MCF 10A (cell line): ENCODE measurements at regions not wholly inside any gene's neighbourhood (a gene's known extent, or its start where the extent isn't known, plus 50 kb on each side); places are given as distances from the start of the nearest gene placed in this dataset.
"Not testable (repeated sequence)": the region's sequence is repeated elsewhere in the genome, so short reads cannot be mapped to it uniquely, and the experiment has no call there.

Source experiments
- BruUV-seq: library from RNA; stranded (reverse); fragments of 400-500 nt; replicated peaks from 2 replicates; lab custom pipeline; 2021; lab: Mats Ljungman, UMichigan
- CTCF ChIA-PET: fragments of 300-600 bp; sonication (Branson Sonifier 250); formaldehyde crosslinking; extraction: SDS; loops from one replicate; lab custom pipeline; 2021; ENCODE audit warnings: antibody characterized with exemption, inconsistent platforms; lab: Yijun Ruan, JAX
- POLR2A ChIA-PET: fragments of 300-600, 350-650 bp; sonication (Branson Sonifier 250); formaldehyde crosslinking; extraction: SDS; loops from one replicate; lab custom pipeline; 2020; ENCODE audit warnings: antibody characterized with exemption, inconsistent platforms; lab: Yijun Ruan, JAX
- DNase-seq: peaks from one replicate; pipeline ENCODE4 v3.0.0-alpha.2; 2018; ENCODE audit not compliant: unreplicated experiment
- H3K27ac Mint-ChIP-seq: one replicate; pipeline ENCODE4 v1.8.0; 2022; ENCODE audit warnings: mild to moderate bottlenecking, low read depth, mixed read lengths; ENCODE audit not compliant: unreplicated experiment
- H3K27me3 Mint-ChIP-seq: one replicate; pipeline ENCODE4 v1.8.0; 2022; ENCODE audit warnings: mixed read lengths; ENCODE audit not compliant: insufficient read depth, unreplicated experiment
- H3K36me3 Mint-ChIP-seq: one replicate; pipeline ENCODE4 v1.8.0; 2022; ENCODE audit warnings: mild to moderate bottlenecking, moderate library complexity, mixed read lengths; ENCODE audit not compliant: insufficient read depth, unreplicated experiment
- H3K4me1 Mint-ChIP-seq: one replicate; pipeline ENCODE4 v1.8.0; 2022; ENCODE audit warnings: mixed read lengths; ENCODE audit not compliant: insufficient read depth, unreplicated experiment
- H3K4me3 Mint-ChIP-seq: one replicate; pipeline ENCODE4 v1.8.0; 2022; ENCODE audit warnings: mild to moderate bottlenecking, moderate library complexity, mixed read lengths; ENCODE audit not compliant: unreplicated experiment
- H3K9me3 Mint-ChIP-seq: one replicate; pipeline ENCODE4 v1.8.0; 2022; ENCODE audit warnings: mixed read lengths; ENCODE audit not compliant: unreplicated experiment
- intact Hi-C: fragments of 100-400 bp; cut with micrococcal nuclease; formaldehyde crosslinking; loops from 2 replicates; pipeline ENCODE4 v1.14.1; 2022
- TF ChIP-seq, protein P1 (sequence below): fragments of 200-600 bp; IDR thresholded peaks from one replicate; pipeline ENCODE4 v1.8.0; 2022; ENCODE audit warnings: antibody characterized with exemption, mild to moderate bottlenecking; ENCODE audit not compliant: unreplicated experiment

DNA sequence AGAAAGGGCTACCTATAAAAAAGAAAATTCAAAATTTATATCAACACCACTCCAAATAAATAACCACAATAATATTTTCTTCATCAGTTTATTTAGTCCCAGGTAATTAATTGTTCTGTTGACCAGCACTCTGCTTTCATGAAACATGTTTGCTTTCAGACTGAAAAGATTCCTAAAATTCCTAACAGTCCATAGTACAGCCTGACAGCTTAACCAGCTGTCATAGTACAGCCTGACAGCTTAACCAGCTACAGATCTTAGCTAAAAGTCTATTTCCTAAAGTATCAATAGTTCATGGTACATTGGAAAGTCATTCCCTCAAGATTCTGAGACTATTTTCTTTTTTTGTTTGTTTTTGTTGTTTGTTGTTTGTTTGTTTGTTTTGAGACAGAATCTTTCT is 144.1 kb upstream of the DDX53 start:
- H3K9me3 Mint-ChIP-seq, result no peaks in the 10 kb centered on the region

DNA sequence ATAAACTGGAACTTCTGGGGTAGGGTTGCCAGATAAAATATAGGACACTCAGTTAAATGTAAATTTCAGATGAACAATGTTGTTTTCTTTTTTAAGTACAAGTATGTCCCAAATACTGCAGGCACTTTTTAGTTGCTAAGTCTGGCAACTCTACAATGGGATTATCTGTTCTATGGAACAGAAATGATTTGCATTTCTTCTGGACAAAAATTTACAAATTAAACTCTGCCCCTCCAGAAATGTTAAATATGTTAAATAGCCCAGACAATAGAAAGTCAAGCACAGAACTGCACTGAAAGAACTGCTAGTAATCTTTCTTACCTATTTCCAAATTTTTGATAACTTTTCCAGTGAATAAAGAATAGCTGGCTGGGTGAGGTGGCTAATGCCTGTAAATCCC is 140.1 kb upstream of the DDX53 start:
- TF ChIP-seq, protein P1, sequence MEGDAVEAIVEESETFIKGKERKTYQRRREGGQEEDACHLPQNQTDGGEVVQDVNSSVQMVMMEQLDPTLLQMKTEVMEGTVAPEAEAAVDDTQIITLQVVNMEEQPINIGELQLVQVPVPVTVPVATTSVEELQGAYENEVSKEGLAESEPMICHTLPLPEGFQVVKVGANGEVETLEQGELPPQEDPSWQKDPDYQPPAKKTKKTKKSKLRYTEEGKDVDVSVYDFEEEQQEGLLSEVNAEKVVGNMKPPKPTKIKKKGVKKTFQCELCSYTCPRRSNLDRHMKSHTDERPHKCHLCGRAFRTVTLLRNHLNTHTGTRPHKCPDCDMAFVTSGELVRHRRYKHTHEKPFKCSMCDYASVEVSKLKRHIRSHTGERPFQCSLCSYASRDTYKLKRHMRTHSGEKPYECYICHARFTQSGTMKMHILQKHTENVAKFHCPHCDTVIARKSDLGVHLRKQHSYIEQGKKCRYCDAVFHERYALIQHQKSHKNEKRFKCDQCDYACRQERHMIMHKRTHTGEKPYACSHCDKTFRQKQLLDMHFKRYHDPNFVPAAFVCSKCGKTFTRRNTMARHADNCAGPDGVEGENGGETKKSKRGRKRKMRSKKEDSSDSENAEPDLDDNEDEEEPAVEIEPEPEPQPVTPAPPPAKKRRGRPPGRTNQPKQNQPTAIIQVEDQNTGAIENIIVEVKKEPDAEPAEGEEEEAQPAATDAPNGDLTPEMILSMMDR, result no peak
- no peaks in the 10 kb centered on the region for H3K36me3 Mint-ChIP-seq
- POLR2A ChIA-PET, result no interaction called here
- no peak overlapping the region for H3K27ac Mint-ChIP-seq
- DNase-seq, result no peak
- no peaks in the 10 kb centered on the region for H3K4me1 Mint-ChIP-seq
- H3K27me3 Mint-ChIP-seq, result peaks cover 50% of the 10 kb centered on the region
- CTCF ChIA-PET, result no interaction called here
- intact Hi-C loops, result no loop called here
- no peaks in the 10 kb centered on the region for H3K9me3 Mint-ChIP-seq
- no peak overlapping the region for H3K4me3 Mint-ChIP-seq
- no TSS peak for BruUV-seq

More for the DNA sequence above, 144.1 kb upstream of the DDX53 start:
- POLR2A ChIA-PET, result no interaction called here
- Mint-ChIP-seq H3K27me3 (peaks cover 59% of the 10 kb centered on the region), H3K4me3 (no peak overlapping the region), H3K27ac (no peak overlapping the region), H3K4me1 (no peaks in the 10 kb centered on the region), H3K36me3 (no peaks in the 10 kb centered on the region)
- TF ChIP-seq, protein P1, result no peak
- intact Hi-C loops, result no loop called here
- DNase-seq, result no peak
- BruUV-seq, result no TSS peak
- CTCF ChIA-PET, result no interaction called here

DNA sequence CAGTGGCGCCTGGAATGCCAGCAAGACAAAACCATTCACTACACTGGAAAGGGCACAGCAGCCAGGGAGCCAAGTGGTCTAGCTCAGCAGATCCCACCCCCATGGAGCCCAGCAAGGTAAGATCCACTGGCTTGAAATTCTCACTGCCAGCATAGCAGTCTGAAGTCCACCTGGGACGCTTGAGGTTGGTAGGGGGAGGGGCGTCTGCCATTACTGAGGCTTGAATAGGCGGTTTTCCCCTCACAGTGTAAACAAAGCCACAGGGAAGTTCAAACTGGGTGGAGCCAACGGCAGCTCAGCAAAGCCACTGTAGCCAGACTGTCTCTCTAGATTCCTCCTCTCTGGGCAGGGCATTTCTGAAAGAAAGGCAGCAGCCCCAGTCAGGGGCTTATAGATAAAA is 133.0 kb upstream of the DDX53 start:
- POLR2A ChIA-PET, BruUV-seq, H3K27ac Mint-ChIP-seq, H3K36me3 Mint-ChIP-seq, H3K4me1 Mint-ChIP-seq, DNase-seq, intact Hi-C loops, H3K4me3 Mint-ChIP-seq: not testable (repeated sequence)
- peaks cover 22% of the 10 kb centered on the region for H3K9me3 Mint-ChIP-seq
- H3K27me3 Mint-ChIP-seq, result peaks cover 18% of the 10 kb centered on the region
- CTCF ChIA-PET, result interaction anchor here (0.6 kb wide), 1 partner anchor 806 kb away, joined by 3 read pairs; no protein-coding TSS in a partner anchor

DNA sequence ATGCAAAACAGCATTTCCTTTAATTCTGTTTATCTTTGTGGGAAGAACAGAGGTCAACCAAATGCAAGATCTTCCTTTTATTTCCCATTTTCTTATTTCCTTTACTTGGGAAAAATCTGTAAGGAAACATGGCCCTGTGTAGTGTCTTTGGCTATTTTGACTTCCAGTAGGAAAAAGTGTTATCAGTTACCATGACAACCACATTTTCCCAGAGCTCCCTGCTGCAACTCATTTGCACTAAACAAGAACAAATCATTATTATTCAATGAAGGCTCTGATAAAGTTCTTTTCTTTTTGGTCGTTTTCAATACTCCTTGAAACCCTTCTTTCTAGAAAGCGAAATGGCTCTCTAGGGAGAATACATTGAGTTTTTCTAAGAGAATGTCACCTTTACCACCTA is 117.2 kb upstream of the DDX53 start:
- no TSS peak for BruUV-seq
- Mint-ChIP-seq H3K4me1 (no peaks in the 10 kb centered on the region), H3K36me3 (no peaks in the 10 kb centered on the region), H3K27me3 (peaks cover 58% of the 10 kb centered on the region), H3K4me3 (no peak overlapping the region), H3K27ac (no peak overlapping the region), H3K9me3 (no peaks in the 10 kb centered on the region)
- intact Hi-C loops, result no loop called here
- ChIA-PET CTCF (no interaction called here), POLR2A (no interaction called here)
- TF ChIP-seq, protein P1, result no peak
- DNase-seq, result no peak

DNA sequence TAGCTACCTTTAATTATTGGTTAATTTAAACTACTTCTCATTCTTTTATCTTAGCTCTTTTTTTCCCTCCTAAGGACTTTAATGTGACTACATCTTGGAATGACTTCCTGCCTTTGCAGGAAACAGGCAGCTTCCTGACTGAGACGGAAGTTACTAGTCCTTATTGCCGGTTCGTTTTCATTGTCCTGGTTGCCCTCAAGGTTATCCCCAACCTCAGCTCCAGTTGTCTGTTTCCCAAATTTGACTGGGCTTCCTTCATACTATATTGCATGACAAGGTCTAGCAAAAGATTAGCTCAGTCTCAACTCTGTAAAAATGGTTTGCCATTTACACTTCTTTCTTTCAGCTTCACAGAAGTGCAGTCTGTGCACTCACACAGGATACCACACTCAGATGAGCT is 109.9 kb upstream of the DDX53 start:
- intact Hi-C loops, result no loop called here
- no peak overlapping the region for H3K4me3 Mint-ChIP-seq
- TF ChIP-seq, protein P1, result no peak
- no peaks in the 10 kb centered on the region for H3K36me3 Mint-ChIP-seq
- CTCF ChIA-PET, result interaction anchor here (0.5 to 0.9 kb wide), 3 partner anchors 13 to 57 kb away, joined by 3 to 4 read pairs (median 3); no protein-coding TSS in a partner anchor
- no peaks in the 10 kb centered on the region for H3K4me1 Mint-ChIP-seq
- H3K27me3 Mint-ChIP-seq, result peaks cover 50% of the 10 kb centered on the region
- DNase-seq, result no peak
- no TSS peak for BruUV-seq
- H3K9me3 Mint-ChIP-seq, result no peaks in the 10 kb centered on the region
- POLR2A ChIA-PET, result interaction anchor here (1.3 kb wide), 1 partner anchor 13 kb away, joined by 3 read pairs; no protein-coding TSS in a partner anchor
- H3K27ac Mint-ChIP-seq, result no peak overlapping the region
